ENCODE measurements at regions not wholly inside any gene's neighbourhood (a gene's known extent, or its start where the extent isn't known, plus 50 kb on each side); places are given as distances from the start of the nearest gene placed in this dataset.
"Not testable (repeated sequence)": the region's sequence is repeated elsewhere in the genome, so short reads cannot be mapped to it uniquely, and the experiment has no call there.

DNA sequence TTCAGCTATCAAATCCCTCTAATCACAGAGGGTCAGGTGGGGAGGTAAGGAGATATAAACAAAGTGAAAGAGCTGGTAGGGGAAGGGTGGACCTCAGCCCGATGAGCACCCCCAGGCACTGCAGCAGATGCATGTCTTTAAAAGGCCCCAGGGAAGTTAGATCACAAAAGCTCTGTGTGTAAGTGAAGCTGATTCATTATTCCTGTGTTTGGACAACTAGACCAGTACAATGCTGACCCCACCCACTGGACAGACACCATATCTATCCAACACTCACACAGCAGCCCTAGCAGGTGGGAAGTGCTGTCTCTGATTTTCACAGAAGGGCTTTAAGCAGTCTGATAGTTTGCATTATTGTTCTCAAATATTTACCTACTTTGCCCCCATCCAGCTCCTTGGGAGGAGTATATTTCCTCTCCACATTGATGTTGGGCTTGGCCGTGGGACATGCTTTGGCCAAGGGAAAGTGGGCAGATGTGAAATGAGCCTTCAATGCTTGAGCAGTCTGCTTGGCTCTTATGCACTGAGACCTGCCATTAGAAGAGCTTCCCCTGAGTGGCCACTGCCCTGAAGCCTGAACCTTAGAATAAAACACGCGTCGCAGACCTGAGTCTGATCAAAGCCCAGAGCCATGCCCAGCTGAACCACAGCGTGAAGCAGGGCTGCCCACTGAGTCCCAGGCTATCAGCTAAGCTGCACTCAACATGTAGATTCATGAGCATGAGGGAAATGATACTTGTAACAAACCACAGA is 111.4 kb downstream of the COPS8 start:
- no peak for DNase-seq

DNA sequence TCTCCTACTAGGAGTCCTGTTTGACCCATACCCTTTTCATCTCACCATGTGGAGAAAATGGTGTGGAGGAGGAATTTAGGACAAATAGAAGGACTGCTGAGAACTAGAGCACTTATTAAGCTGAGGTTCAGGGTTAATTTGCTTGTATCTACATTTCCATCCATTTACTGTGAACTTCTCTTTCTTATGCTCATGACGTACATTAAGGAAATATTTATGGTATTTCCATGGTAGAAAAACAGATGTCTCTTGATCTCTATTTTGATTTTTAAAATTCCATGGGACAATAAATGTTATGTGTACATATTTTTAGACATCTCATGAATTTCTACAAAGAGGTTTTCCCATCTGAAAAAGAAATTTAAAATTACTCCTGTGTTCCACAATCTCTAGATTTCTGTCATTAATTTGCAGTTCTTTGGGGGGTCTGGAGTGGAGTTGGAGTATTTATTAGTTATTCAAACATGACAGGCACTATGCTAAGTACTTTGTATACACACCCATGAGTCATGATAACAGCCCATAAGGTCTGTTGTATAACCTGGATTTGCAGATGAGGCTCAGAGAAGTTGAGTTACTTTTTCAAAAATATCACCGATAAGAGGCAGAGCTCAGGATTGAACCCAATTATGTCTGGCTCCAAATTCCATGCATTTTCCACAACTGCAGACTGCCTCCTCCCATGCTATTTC is 112.6 kb downstream of the COPS8 start:
- DNase-seq = no peak

DNA sequence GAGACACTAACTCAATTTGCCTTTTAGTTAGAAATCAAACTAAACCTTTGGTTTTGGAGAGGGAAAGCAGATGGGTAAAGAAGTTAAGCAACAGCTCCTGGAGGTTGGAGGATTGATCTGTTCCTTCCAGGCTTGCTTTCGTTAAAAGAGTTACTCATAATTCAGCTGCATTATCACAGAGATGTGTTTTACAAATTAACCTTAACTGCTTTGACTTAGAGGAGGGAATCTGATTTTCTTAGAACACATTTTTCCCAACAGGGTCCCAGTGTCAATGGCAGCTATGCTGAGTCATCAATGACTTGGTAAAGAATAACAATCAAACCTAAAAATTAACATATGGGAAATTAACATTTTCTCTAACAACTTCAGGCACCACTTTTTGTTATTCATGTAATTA is 113.4 kb downstream of the COPS8 start:
- no peak for DNase-seq

DNA sequence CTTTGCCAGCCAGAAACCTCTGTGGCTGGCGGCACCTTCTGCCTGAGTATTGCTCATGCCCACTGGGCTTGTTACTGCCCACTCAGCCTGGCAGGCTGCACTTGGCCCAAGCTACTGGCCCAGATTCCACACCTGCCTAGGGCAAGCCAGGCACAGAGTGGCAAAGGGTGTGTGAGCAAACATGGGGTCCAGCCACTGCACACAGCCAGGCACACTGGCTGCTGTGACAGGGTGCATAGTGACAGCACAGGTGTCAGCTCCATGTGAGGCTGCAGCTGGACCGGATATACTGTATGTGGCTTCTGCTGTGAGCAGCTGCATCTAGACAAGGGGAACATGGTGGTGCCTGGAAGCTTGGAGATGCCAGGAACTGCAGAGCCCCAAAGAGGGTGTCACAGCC is 113.9 kb downstream of the COPS8 start:
- DNase-seq = no peak

DNA sequence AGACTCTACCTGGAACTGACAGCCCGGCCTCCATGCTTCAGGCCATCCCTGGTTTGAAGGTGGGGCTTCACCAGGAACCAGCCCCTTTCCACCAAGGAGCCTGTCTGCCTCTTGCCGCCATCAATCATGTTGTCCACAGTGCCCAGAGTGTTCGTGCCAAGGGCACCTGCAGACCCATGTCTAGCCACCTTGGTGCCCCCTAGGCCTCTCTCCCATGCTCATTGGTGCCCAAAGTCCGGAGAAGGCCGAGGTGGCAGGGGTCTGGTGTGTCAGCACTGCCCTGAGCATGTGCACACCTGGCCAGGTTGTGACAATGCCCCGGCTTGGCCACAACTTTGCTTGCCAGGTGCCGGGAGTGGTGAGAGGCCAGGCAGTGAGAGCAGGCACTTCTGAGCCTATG is 114.8 kb downstream of the COPS8 start:
- no peak for DNase-seq

DNA sequence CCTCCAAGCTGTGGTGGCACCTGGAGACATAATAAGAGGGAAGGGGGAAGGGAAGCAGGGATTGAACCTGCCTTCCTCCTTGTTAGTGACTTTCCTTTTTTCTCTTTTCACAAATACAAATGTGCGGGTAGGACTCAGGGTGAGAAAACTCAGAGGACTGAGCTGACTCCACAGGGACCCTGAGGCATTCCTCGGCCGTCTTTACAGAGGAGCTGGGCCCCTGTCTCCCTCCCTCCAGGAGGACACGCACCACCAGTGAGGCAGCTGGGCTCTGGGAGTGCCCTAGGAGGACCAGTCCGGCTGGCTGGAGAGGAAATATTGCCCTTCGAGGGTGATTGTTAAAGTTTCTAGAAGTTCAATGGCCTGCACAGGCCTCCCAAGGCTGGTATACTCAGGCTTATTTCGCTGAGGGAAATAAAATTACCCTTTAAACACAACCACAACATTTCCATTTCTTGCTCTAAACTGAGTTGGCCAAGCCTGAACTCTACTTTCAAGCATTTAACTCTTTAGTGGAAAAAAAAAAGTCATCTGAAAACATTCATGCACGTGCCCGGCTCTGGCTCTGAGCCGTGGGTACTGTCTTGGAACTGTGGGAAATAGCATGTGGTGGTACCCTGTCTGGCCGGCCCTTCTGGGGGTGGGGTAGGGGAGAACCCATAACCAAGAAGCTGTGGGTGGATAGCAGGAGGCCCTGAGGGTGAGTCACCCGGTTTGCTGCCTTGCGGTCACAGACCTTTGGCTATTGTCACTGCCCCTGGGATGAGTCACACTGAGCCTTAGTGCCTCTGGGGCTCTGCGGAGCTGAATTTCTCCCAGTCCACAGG is 116.0 kb downstream of the COPS8 start:
- no peak for DNase-seq

DNA sequence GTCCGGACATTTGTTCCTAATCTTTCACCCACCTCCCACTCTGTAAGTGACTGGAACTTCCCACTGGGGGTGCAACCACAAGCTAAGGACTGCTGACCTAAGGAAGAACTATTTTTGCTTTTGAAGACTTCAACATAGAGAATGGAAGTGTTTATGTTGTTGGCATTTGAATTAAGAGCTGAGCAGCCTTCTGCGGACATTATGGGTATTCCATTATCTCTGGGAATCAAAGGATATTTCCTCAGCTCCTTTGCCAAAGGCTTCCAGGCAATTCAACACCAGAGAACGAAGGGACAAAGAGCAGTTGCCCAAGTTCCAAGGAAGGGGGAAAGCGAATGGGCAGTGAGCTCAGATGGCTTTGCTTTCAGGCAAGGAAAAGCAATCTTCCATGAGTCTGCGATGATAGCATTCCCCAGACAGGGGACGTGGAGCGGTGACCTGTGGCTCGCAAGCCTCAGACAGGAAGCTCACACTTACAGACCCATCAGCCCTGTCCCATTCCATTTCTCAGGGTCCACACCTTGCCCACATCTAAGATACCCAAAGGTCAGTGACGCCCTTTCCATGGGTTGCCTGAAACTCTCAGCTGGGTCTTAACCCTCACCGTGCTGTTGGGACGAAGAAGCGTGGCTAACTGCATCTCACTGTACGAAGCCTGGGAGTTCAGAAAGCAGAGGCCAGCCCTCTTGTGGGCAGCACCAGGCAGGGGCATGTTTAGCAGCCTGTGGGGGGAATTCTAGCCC is 116.8 kb downstream of the COPS8 start:
- no peak for DNase-seq

DNA sequence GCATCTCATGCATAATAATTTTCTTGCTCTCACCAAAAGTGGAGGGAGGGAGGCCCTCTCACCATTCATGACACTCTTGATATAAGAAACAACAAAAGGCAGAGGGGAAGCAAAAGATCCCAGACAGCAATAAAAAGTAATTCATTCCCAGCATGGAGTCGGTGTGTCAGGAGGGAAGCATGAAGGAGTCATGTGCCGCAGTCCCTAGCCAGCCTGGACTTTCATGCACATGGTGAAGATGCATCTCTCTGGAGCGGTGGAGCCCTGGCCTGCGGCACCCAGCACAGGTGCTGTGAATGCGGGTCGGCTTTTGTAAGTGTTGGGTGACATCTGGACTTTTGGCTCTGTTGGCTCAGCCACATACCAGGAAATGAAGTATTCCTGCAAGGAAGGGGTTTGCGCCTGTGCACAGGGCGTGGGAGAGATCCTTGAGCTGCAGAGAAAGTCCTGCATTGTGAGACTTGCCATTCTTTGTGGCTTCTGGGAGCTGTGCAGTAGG is 119.4 kb downstream of the COPS8 start:
- DNase-seq = no peak

DNA sequence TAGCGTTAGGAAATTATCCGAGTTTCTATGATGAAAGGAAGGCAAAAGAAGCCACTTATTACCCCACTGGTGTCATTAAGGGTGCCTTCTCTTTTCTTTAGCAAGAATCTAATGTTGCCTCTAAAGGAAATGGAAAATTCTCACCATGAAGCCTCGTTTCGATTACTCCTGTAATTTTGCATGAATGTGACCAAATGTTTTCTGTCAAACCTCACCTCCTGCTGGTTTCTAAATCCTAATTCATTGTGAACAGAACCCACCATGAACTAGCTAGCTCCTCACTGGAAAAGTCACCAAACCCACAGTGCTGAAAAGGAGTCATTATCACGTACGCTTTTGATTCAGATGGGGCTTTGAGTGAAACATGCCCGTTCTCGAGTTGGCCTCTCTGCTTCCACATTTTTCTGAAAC is 119.9 kb downstream of the COPS8 start:
- DNase-seq = no peak

DNA sequence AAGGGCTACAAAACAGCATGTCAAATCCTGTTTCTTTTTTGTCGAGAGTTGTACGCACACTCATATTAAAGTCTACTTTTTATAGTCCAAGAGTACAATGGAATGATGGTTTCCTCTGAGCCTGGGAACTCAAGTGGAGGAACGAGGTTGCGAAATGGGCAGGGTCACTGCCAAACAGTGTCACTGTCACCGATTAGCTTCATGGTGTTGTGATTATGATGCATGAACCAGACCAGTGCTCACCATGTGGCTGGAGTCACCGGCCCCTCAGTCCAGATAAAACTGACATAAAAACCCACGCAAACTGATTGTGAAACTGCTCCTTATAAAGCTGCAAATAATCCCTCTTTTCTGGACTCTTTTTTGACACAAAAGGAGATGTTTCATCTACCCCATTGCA is 122.0 kb downstream of the COPS8 start:
- DNase-seq = no peak

DNA sequence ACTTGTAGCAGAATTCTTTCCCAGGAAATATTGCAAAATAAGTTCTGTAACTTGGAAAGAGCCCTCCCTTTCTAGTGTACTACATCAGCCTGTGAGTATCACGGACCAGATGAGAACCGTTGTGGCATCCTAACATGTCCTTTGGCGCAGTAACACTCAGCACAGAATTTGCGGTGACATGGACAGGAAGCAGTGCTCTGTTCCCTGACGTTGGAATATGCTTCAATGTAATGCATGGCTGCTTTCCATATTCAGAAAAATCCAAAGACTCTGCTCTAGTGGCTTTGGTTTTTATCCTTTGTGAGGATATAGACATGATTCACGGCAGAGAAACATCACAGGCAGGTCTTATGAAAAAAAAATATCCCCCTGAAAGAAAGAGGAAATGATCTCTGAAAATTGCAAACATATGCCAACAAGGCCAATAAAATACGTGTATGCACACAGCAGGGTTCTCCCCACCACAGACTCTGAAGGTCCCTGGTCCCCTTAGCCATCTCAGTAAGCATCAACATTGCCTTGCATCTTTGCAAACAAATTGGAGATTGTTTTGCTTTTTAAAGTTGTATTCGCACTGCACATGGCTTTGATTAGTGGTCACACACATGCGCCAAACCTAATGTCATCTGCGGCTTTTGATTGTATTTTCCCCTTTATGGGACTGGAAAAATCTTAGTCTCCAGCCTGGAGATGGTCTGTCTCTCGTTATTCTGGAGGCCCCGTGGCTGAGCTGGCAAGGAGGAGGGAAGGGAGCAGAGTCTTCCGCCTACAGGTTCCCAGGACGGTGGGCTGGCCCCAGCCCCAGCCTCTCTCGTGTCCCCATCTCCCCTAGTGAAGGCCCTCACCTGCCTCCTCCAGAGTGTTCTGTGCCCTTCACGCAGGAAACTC is 122.9 kb downstream of the COPS8 start:
- DNase-seq = no peak

DNA sequence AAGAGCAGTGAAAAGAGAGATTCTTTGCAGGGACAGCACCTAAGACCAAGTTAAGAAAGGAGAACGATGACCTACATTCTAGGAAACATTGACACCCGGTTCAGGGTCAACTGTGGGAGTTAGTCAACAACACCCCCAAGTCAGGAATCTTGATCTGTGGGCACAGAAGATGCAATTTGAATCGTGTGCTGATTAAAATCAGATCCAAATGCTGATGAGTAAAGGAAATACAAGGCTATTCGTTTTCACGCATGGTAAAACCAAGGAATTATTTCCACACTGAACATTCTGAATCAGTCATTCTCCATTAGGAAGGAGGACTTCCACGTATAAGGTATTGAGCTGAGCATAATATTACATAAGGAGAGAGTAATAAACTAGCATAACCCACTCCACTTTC is 124.2 kb downstream of the COPS8 start:
- DNase-seq = no peak

DNA sequence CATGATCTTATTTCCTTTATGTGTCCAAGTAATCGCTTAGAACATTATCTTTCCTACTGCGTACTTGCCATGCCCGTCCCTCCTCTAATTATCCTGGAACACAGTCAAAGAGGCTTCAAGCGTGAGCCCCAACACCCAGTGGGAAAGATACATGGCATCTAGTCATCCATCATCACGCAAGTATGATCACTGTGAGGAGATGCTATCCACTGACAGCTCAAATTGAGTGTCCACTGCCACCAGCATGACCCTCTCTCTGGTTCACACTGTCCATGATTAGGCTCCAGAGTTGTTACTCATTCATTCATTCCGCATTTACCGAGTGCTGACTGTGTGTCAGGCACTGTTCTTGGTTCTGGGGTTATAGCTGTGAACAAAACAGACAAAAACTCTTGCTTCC is 124.6 kb downstream of the COPS8 start:
- DNase-seq = no peak

DNA sequence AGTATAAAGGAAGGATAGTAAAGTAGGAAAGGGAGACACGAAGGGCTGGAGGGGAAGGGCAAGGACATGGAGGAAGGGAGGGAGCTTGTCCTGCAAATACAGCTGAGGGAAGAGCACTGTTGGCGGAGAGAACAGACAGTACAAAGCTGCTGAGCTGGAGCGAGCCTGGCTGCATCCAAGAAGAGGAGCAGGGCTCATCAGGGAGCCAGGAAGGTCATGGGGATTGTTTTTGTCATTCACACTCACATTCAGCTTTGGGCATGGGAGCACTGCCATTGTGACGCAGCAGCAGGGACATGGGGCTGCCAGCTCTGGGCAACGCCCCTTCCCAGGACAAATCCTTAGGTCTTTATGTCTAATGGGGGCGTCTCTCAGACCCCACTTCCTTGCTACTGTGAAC is 125.1 kb downstream of the COPS8 start:
- DNase-seq = no peak

DNA sequence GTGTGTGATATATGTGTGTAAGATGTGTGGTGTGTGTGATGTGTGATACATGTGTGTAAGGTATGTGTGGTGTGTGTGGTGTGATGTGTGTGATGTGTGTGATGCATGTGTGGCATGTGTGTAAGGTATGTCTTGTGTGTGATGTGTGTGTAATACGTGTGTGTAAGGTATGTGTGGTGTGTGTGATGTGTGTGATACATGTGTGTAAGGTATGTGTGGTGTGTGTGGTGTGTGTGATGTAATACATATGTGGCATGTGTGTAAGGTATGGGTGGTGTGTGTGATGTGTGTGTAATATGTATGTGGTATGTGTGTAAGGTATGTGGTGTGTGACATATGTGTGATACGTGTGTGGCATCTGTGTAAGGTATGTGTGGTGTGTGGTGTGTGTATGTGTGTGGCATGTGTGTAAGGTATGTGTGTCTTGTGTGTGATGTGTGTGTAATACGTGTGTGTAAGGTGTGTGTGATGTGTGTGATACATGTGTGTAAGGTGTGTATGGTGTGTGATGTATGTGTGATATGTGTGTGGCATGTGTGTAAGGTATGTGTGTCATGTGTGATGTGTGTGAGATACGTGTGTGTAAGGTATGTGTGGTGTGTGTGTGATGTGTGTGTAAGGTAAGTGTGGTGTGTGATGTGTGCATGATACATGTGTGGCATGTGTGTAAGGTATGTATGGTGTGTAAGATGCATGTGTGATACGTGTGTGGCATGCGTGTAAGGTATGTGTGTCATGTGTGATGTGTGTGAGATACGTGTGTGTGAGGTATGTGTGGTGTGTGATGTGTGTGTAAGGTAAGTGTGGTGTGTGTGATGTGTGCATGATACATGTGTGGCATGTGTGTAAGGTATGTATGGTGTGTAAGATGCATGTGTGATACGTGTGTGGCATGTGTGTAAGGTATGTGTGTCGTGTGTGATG is 126.9 kb downstream of the COPS8 start:
- DNase-seq = not testable (repeated sequence)

DNA sequence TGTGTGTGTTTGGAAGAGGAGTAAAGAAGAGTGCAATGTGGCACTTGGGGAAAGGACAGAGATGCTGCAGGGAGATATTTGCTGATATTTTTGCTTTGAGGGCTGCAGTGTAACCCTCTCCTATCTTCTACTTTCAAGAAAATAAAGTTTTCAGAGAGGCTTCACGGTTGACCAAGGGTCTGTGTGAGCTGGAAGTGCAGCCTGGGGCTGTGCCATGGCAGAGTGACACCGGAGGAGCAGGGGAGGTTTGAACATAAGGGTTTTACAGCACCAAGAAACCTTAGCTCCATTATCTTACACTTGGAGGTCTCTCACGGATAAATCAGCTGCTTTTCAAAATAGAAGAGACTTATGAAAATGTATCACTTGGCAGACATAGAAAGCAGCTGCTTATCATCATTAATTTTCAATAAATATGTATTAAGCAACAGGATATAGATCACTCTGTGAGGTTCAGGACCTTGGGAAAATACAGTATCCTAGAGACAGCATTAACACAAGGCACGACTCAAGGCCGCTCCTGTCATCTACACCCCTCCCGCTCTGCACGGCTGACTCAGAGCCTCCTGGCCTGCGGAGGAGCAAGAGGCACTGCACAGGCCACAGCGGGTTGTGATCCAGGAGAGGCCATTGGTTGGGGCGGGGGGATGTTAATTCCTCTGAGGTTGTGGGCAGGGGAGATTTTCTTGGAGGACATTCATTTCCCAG is 127.8 kb downstream of the COPS8 start:
- DNase-seq = no peak

DNA sequence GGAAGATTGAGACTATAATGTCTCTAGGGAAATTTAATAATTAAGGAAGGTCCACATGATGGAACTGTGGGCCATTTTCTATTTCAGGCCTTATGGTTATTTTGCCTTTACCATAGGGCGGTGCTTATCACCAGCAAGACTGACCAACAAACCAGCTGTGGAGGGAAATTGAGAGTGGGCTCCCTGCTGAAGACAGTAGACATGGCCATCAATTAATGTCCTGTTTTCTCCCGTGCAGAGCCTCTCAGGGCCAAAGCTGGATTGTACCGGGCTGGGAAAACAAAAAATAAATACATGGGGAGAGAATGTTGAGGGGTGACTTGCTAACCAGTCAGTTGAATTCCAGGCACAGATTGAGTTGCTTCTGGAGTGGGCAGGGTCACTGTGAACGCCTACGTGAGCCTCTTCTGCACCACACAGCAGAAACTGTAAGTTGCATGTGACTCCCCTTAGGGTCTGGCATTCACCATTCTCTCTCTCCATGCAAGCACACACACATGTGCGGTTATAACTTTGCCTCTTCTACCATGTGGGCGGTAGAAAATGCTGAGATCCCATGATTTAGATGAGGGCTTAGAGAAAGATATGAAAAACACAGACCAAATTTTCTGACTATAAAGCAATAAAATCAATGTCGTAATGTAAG is 128.5 kb downstream of the COPS8 start:
- no peak for DNase-seq

DNA sequence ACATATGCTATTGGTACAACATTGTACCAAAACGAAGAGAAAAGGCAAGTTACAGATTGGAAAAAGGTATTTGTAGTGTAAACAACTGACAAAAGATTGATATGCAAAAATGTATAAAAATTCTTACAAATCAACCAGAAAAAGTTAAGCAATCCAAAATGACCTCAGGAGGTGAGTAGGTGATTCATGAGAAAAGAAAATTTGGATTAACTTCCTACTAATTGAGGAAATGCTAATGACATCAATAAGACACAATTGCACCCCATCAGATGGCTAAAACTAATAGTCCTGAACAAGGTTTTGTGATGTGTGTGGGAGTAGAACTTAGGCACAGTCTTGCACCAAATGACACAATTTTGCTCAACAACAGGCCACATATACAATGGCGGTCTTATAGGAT is 129.3 kb downstream of the COPS8 start:
- no peak for DNase-seq

DNA sequence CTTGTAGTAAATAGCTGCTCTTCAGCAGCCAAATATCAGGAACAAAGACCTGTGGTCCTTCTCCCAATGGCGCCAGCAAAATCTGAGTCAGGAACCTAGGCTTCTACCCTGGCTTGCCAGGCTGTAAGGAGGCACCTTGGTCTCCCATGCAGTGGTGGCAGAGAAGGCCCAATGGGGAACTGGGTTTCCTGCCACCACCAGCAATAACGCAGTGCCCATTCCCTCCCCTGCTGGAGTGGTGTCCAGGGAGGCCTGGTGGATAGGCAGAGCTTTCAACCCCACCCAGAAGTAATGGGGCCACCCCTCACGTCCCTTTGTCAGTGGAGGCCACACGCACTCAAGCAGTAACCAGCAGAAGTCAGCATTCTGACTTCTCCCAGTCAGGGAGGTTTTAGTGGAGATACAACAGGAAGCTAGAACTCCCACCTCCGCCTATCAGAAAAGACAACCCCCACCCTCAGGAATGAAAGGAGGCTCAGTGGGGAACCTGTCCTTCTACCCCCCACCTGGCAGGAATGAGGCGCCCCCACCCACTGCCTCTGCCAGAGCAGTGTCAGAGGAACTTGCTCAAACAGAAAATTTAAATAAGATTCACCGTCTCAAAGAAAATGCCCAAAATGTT is 132.4 kb downstream of the COPS8 start:
- DNase-seq = no peak

Measured in activated CD4-positive, alpha-beta T cell treated with anti-CD3 and anti-CD28 coated beads, Interleukin-2, amount 50 U/mL, for 4 hours (primary cell).